Mesothelial cell of epicardium (in vitro differentiated cells): ENCODE measurements at regions not wholly inside any gene's neighbourhood (a gene's known extent, or its start where the extent isn't known, plus 50 kb on each side); places are given as distances from the start of the nearest gene placed in this dataset.

ENCODE experiments used
- DNase-seq, 2 experiments: peaks; one replicate each; pipeline ENCODE4 v3.0.0; 2021; ENCODE audit warnings: low spot score in 2 of 2; ENCODE audit not compliant: unreplicated experiment in 2 of 2
- H3K27ac Mint-ChIP-seq: 2 replicates; pipeline ENCODE4 v1.8.0; 2021; ENCODE audit warnings: mixed read lengths
- H3K27me3 Mint-ChIP-seq: 2 replicates; pipeline ENCODE4 v1.8.0; 2021; ENCODE audit warnings: low read depth, mixed read lengths
- H3K36me3 Mint-ChIP-seq: 2 replicates; pipeline ENCODE4 v1.8.0; 2021; ENCODE audit warnings: mixed read lengths
- H3K4me1 Mint-ChIP-seq: 2 replicates; pipeline ENCODE4 v1.8.0; 2021; ENCODE audit warnings: mixed read lengths
- H3K4me3 Mint-ChIP-seq: 2 replicates; pipeline ENCODE4 v1.8.0; 2021; ENCODE audit warnings: mild to moderate bottlenecking, moderate library complexity, mixed read lengths
- H3K9me3 Mint-ChIP-seq: 2 replicates; pipeline ENCODE4 v1.8.0; 2021; ENCODE audit warnings: mixed read lengths
- TF ChIP-seq, protein P1 (sequence below): fragments of 200-600 bp; sonication (generic); IDR thresholded peaks from one replicate; pipeline ENCODE4 v1.5.0; 2021; ENCODE audit warnings: antibody characterized with exemption; ENCODE audit not compliant: unreplicated experiment

DNA sequence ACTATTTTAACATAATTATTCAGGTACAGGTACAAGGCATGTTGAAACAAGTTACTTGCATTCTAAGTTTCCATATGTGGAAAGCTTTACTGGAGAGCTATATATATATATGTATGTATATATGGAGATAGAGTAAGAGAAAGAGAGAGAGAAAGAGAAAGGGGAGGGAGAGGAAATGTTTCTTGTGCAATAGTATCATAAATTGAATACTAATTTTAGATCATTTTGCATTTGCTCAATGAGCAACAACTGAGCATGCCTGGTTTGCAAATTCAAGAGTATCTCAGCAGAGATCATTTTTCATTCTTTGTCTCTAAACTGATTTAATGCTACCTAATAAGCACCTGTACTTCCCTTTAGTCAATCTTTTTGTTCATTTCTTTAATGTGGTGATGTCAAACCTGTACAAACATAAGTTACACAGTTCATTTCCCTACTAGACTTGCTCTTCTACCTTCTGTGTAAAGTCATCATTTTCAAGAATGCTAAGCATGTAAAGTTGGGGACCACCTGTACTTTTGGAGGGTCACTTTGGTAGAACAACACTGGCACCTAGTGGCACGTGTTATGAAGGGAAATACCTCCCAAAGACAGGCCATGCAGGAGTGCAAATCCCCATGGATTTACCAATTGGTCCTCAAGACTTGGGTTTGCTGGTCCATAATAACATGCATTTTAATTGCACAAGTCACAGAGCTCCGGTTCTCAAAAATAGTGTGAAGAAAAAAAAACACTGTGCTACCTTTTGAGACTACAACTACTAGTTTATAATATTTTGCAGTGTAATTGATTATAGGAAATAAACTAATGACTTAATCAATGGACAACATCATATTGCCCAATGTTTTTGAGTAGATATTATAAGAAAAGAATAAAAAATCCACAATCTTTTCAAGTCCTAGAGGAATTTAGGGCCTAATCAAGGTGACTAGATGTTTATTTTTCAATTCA lies 431.2 kb upstream of the IGFBP3 start:
- no peaks in the 10 kb centered on the region for H3K27me3 Mint-ChIP-seq
- TF ChIP-seq, protein P1, sequence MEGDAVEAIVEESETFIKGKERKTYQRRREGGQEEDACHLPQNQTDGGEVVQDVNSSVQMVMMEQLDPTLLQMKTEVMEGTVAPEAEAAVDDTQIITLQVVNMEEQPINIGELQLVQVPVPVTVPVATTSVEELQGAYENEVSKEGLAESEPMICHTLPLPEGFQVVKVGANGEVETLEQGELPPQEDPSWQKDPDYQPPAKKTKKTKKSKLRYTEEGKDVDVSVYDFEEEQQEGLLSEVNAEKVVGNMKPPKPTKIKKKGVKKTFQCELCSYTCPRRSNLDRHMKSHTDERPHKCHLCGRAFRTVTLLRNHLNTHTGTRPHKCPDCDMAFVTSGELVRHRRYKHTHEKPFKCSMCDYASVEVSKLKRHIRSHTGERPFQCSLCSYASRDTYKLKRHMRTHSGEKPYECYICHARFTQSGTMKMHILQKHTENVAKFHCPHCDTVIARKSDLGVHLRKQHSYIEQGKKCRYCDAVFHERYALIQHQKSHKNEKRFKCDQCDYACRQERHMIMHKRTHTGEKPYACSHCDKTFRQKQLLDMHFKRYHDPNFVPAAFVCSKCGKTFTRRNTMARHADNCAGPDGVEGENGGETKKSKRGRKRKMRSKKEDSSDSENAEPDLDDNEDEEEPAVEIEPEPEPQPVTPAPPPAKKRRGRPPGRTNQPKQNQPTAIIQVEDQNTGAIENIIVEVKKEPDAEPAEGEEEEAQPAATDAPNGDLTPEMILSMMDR: peak; percentile 63
- peaks cover 8% of the 10 kb centered on the region for H3K9me3 Mint-ChIP-seq
- DNase-seq: peak in 1 of 2 experiments; percentile 67
- peaks cover 6% of the 10 kb centered on the region for H3K36me3 Mint-ChIP-seq
- peaks cover 43% of the 10 kb centered on the region for H3K4me1 Mint-ChIP-seq
- H3K4me3 Mint-ChIP-seq: no peak overlapping the region
- no peak overlapping the region for H3K27ac Mint-ChIP-seq

- peaks cover 44% of the 10 kb centered on the region for H3K4me1 Mint-ChIP-seq
- TF ChIP-seq, protein P1: no peak
These were observed 428.4 kb upstream of the IGFBP3 start for GRCh38 chr7:46349490-46349889.

GRCh38 chr7:46344533-46344932 lies 423.5 kb upstream of the IGFBP3 start:
- H3K27me3 Mint-ChIP-seq: no peaks in the 10 kb centered on the region
- H3K4me3 Mint-ChIP-seq: no peak overlapping the region
- H3K36me3 Mint-ChIP-seq: peaks cover 15% of the 10 kb centered on the region
- peaks cover 24% of the 10 kb centered on the region for H3K9me3 Mint-ChIP-seq
- TF ChIP-seq, protein P1: no peak
- H3K4me1 Mint-ChIP-seq: peaks cover 15% of the 10 kb centered on the region
- no peak overlapping the region for H3K27ac Mint-ChIP-seq
- no peak for DNase-seq

More at GRCh38 chr7:46349490-46349889, 428.4 kb upstream of the IGFBP3 start:
- Mint-ChIP-seq H3K27me3 (no peaks in the 10 kb centered on the region), H3K36me3 (peaks cover 3% of the 10 kb centered on the region), H3K9me3 (no peaks in the 10 kb centered on the region), H3K4me3 (no peak overlapping the region), H3K27ac (peak overlapping the region; percentile 84)
- DNase-seq: no peak

GRCh38 chr7:46343802-46344201 lies 422.7 kb upstream of the IGFBP3 start:
- H3K9me3 Mint-ChIP-seq: peaks cover 32% of the 10 kb centered on the region

DNA sequence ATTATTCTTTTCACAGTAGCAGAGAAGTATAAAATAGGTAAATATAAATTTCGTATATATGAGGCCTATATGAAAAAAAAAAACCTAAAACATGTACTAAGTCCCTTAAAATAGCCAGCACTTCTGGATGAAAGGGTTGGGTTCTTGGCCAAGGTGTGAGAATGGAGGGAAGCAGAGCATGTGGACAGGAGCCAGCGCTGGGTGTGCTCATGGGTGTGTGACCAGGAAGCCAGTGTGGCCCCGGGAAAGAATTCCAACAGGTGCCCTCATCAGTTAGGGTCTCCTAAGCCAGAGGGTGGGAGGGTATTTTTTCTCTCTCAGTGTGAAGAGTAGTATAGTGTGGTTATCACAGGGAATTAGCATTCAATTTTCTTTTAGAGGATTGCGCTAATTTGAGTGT lies 401.9 kb upstream of the IGFBP3 start:
- TF ChIP-seq, protein P1: no peak
- no peak for DNase-seq
- no peak overlapping the region for H3K27ac Mint-ChIP-seq
- peaks cover 4% of the 10 kb centered on the region for H3K4me1 Mint-ChIP-seq
- peaks cover 4% of the 10 kb centered on the region for H3K9me3 Mint-ChIP-seq
- H3K36me3 Mint-ChIP-seq: peaks cover 4% of the 10 kb centered on the region
- no peak overlapping the region for H3K4me3 Mint-ChIP-seq
- no peaks in the 10 kb centered on the region for H3K27me3 Mint-ChIP-seq

More at GRCh38 chr7:46343802-46344201, 422.7 kb upstream of the IGFBP3 start:
- no peak overlapping the region for H3K4me3 Mint-ChIP-seq
- peaks cover 20% of the 10 kb centered on the region for H3K36me3 Mint-ChIP-seq
- no peaks in the 10 kb centered on the region for H3K27me3 Mint-ChIP-seq
- TF ChIP-seq, protein P1: no peak
- peaks cover 11% of the 10 kb centered on the region for H3K4me1 Mint-ChIP-seq
- H3K27ac Mint-ChIP-seq: no peak overlapping the region
- no peak for DNase-seq
